ENCODE measurements at regions not wholly inside any gene's neighbourhood (a gene's known extent, or its start where the extent isn't known, plus 50 kb on each side); places are given as distances from the start of the nearest gene placed in this dataset.

DNA sequence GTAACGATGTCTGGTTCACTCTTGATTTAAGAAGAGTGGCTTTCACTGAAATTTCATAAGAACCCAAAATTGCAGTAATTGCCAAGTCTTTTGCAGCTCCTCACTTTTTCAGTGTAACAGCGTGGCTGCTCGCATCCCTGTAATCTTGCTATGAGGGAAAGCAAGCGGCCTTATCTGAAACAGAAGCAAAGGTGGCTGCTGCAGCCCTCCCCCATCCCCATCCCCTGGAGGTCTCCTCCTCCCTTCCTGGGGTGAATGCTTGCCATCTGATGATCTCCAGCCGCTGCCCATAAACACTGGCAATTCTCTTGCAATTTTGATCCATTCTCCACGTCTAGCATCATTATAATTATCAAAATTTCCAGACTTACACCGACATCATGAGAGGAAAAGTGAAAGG is 182.5 kb upstream of the ASIC2 start:
- DNase-seq (ENCODE audit: low read depth): no peak
- H3K4me3 ChIP-seq (ENCODE audit: low read depth, low read length): no peak overlapping the region
- H3K36me3 ChIP-seq (ENCODE audit: control insufficient read depth, insufficient read depth, low read length): no peaks in the 10 kb centered on the region
- no peaks in the 10 kb centered on the region; the same call in 1 of the 2 replicates for H3K27me3 ChIP-seq (ENCODE audit: control insufficient read depth, insufficient read depth, low read length)
- TF ChIP-seq, protein P1, sequence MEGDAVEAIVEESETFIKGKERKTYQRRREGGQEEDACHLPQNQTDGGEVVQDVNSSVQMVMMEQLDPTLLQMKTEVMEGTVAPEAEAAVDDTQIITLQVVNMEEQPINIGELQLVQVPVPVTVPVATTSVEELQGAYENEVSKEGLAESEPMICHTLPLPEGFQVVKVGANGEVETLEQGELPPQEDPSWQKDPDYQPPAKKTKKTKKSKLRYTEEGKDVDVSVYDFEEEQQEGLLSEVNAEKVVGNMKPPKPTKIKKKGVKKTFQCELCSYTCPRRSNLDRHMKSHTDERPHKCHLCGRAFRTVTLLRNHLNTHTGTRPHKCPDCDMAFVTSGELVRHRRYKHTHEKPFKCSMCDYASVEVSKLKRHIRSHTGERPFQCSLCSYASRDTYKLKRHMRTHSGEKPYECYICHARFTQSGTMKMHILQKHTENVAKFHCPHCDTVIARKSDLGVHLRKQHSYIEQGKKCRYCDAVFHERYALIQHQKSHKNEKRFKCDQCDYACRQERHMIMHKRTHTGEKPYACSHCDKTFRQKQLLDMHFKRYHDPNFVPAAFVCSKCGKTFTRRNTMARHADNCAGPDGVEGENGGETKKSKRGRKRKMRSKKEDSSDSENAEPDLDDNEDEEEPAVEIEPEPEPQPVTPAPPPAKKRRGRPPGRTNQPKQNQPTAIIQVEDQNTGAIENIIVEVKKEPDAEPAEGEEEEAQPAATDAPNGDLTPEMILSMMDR (IDR thresholded peaks at IDR 0.05; ENCODE audit: insufficient read depth, low read depth, low read length): no peak
- POLR2A ChIA-PET: no interaction called here
- CTCF ChIA-PET: no interaction called here

DNA sequence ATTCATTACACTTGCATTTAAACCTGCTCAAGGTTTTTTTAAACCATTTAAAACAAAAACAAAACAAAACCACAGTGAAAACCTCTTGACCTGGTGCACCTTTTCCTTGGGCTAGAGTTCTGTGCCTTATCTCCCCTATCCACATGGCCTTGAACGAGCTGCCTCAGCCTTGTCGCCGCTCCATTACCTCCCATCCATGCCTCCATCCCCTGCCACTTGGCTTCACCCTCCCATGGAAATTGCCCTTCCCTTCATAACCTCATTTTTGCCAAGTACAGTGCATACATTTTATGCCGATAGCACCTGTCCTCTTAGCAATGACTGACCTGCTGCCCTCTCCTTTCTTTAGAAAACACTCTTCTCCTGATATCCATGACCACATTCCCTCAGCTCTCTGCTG is 188.6 kb upstream of the ASIC2 start:
- DNase-seq (ENCODE audit: low read depth): no peak
- TF ChIP-seq, protein P1 (IDR thresholded peaks at IDR 0.05; ENCODE audit: insufficient read depth, low read depth, low read length): no peak
- ChIA-PET POLR2A (no interaction called here), CTCF (no interaction called here)
- Histone ChIP-seq H3K27me3 (ENCODE audit: control insufficient read depth, insufficient read depth, low read length) (no peaks in the 10 kb centered on the region), H3K4me3 (ENCODE audit: low read depth, low read length) (no peak overlapping the region), H3K36me3 (ENCODE audit: control insufficient read depth, insufficient read depth, low read length) (no peaks in the 10 kb centered on the region)

DNA sequence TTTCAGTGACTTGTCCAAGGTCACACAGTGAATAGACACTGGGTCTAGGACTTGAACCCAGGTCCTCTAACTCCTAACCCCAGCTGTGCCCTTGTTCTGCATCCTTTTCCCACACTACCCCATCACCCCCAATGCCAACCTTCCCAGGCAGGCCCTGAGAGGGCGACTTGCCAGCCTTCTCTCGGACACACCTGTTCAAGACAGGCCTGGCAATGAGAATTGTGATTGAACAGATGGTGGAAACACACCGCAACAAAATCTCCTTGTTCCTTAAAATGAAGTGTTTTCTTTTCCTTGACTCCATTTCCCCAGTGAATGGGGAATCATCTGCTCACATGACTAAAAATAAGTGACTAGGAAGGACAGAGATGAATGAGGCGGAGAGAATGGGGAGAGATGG is 189.5 kb upstream of the ASIC2 start:
- Histone ChIP-seq H3K27me3 (ENCODE audit: control insufficient read depth, insufficient read depth, low read length) (no peaks in the 10 kb centered on the region), H3K36me3 (ENCODE audit: control insufficient read depth, insufficient read depth, low read length) (no peaks in the 10 kb centered on the region), H3K4me3 (ENCODE audit: low read depth, low read length) (no peak overlapping the region)
- CTCF ChIA-PET: no interaction called here
- DNase-seq (ENCODE audit: low read depth): no peak
- TF ChIP-seq, protein P1 (IDR thresholded peaks at IDR 0.05; ENCODE audit: insufficient read depth, low read depth, low read length): no peak
- POLR2A ChIA-PET: no interaction called here

DNA sequence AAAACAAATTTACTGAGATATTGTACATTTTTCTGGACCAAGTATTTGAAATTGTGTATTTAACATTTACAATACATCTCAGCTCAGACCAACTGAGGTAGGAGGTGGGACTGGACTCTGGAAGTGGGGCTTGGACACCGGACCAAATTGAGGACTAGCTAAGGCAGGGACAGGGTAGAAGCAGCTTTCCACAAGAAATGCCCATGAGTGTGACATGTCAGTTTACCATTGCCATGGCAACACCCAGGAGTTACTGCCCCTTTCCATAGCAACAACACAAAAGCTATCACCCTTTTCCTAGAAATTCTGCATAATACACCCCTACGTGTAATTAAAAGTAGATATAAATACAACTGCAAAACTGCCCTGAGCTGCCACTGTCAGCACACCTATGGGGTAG is 191.5 kb upstream of the ASIC2 start:
- H3K36me3 ChIP-seq (ENCODE audit: control insufficient read depth, insufficient read depth, low read length): no peaks in the 10 kb centered on the region
- DNase-seq (ENCODE audit: low read depth): no peak
- no peaks in the 10 kb centered on the region for H3K27me3 ChIP-seq (ENCODE audit: control insufficient read depth, insufficient read depth, low read length)
- CTCF ChIA-PET: interaction anchor here (0.6 kb wide), 1 partner anchor 13 kb away, joined by 3 read pairs; no protein-coding TSS in a partner anchor
- POLR2A ChIA-PET: no interaction called here
- TF ChIP-seq, protein P1 (IDR thresholded peaks at IDR 0.05; ENCODE audit: insufficient read depth, low read depth, low read length): no peak
- no peak overlapping the region for H3K4me3 ChIP-seq (ENCODE audit: low read depth, low read length)

DNA sequence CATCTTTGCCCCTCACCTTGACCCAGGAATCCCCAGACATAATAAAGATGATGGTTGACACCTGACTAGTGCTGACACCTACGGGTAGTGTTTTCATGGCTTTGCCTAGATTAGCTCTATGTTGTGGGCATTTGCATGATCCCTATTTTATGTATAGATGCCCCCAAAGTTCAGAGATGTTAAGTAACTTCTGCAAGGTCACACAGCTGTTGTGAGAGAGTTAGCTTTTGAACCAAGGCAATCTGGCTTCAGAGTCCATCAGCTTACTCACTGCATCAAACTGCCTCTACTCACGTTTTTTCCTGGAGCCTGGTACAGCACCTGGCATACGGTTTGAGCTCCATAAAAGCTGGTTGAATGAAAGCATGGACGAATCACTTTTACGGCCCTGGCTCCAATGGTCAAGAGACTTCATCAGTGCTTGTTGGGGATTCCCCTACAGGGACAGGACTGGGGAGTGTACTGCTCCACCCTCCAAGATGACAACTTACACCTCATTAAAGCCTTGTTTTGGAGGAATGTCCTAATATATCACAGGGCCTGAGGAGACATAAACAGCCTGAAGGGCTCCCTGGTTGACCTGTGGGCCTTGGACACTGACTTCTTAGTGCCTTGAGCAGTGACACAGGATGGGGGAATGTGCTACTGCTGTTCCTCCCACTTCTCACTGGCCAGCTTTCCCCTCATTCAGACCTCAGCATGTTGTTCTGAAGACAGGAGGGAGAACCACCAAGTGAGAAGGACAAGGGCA is 193.2 kb upstream of the ASIC2 start:
- Histone ChIP-seq H3K4me3 (ENCODE audit: low read depth, low read length) (no peak overlapping the region), H3K27me3 (ENCODE audit: control insufficient read depth, insufficient read depth, low read length) (no peaks in the 10 kb centered on the region), H3K36me3 (ENCODE audit: control insufficient read depth, insufficient read depth, low read length) (no peaks in the 10 kb centered on the region)
- TF ChIP-seq, protein P1 (IDR thresholded peaks at IDR 0.05; ENCODE audit: insufficient read depth, low read depth, low read length): no peak
- CTCF ChIA-PET: no interaction called here
- POLR2A ChIA-PET: no interaction called here
- DNase-seq (ENCODE audit: low read depth): no peak
